H9 (cell line): ENCODE measurements at regions not wholly inside any gene's neighbourhood (a gene's known extent, or its start where the extent isn't known, plus 50 kb on each side); places are given as distances from the start of the nearest gene placed in this dataset.
"Not testable (repeated sequence)": the region's sequence is repeated elsewhere in the genome, so short reads cannot be mapped to it uniquely, and the experiment has no call there.

Experiments used
- DNase-seq: peaks from one replicate; pipeline ENCODE4 v3.0.0-alpha.2; 2017
- H2AFZ ChIP-seq: one replicate; pipeline ENCODE4 v1.6.1; 2013; ENCODE audit warnings: mild to moderate bottlenecking, low read length, control low read depth, moderate library complexity
- H2AK5ac ChIP-seq: 2 replicates; pipeline ENCODE4 v1.6.1; 2013; ENCODE audit warnings: low read length, control low read depth, mixed read lengths; ENCODE audit not compliant: insufficient read length
- H2BK120ac ChIP-seq: one replicate; pipeline ENCODE4 v1.6.1; 2013; ENCODE audit warnings: low read depth, mild to moderate bottlenecking, low read length, control low read depth, inconsistent platforms; ENCODE audit not compliant: poor library complexity, severe bottlenecking
- H2BK12ac ChIP-seq: 2 replicates; pipeline ENCODE4 v1.6.1; 2013; ENCODE audit warnings: low read length, control low read depth, mixed read lengths, low read depth; ENCODE audit not compliant: insufficient read length
- H2BK15ac ChIP-seq: 2 replicates; pipeline ENCODE4 v1.6.1; 2013; ENCODE audit warnings: low read depth, low read length, control low read depth
- H2BK20ac ChIP-seq: one replicate; pipeline ENCODE4 v1.6.1; 2013; ENCODE audit warnings: low read depth, mild to moderate bottlenecking, low read length, control low read depth, inconsistent platforms; ENCODE audit not compliant: poor library complexity, severe bottlenecking
- H2BK5ac ChIP-seq: 2 replicates; pipeline ENCODE4 v1.6.1; 2013; ENCODE audit warnings: low read length, control low read depth, mixed read lengths; ENCODE audit not compliant: insufficient read length
- H3K14ac ChIP-seq: 2 replicates; pipeline ENCODE4 v1.6.1; 2013; ENCODE audit warnings: low read length, control low read depth; ENCODE audit not compliant: insufficient read depth
- H3K18ac ChIP-seq: 2 replicates; pipeline ENCODE4 v1.6.1; 2013; ENCODE audit warnings: low read depth, mild to moderate bottlenecking, mixed read lengths, low read length, control low read depth; ENCODE audit not compliant: insufficient read length
- H3K23ac ChIP-seq: 2 replicates; pipeline ENCODE4 v1.6.1; 2013; ENCODE audit warnings: low read length, control low read depth, mixed read lengths, low read depth; ENCODE audit not compliant: insufficient read length
- H3K23me2 ChIP-seq: 2 replicates; pipeline ENCODE4 v1.6.1; 2013; ENCODE audit warnings: low read depth, mild to moderate bottlenecking, mixed read lengths, low read length, control low read depth; ENCODE audit not compliant: insufficient read length, poor library complexity, severe bottlenecking
- H3K27ac ChIP-seq: 2 replicates; pipeline ENCODE4 v1.5.1; 2013; ENCODE audit warnings: low read length, control low read depth, mixed read lengths, low read depth; ENCODE audit not compliant: insufficient read length
- H3K27me3 ChIP-seq: 2 replicates; pipeline ENCODE4 v1.6.1; 2013; ENCODE audit warnings: low read length, control low read depth, inconsistent platforms; ENCODE audit not compliant: insufficient read depth
- H3K4ac ChIP-seq: 2 replicates; pipeline ENCODE4 v1.6.1; 2013; ENCODE audit warnings: low read depth, mild to moderate bottlenecking, control low read depth, inconsistent platforms, low read length, moderate library complexity
- H3K4me1 ChIP-seq: 2 replicates; pipeline ENCODE4 v1.6.1; 2013; ENCODE audit warnings: low read length, control low read depth, inconsistent platforms; ENCODE audit not compliant: insufficient read depth
- H3K4me2 ChIP-seq: 2 replicates; pipeline ENCODE4 v1.6.1; 2013; ENCODE audit warnings: low read length, control low read depth, mixed read lengths; ENCODE audit not compliant: insufficient read length, insufficient read depth
- H3K56ac ChIP-seq: 2 replicates; pipeline ENCODE4 v1.6.1; 2013; ENCODE audit warnings: low read depth, mild to moderate bottlenecking, mixed read lengths, low read length, control low read depth; ENCODE audit not compliant: insufficient read length
- H3K79me1 ChIP-seq: 2 replicates; pipeline ENCODE4 v1.6.1; 2013; ENCODE audit warnings: low read depth, mild to moderate bottlenecking, moderate library complexity, low read length, control low read depth, inconsistent platforms; ENCODE audit not compliant: insufficient read depth, poor library complexity, severe bottlenecking
- H3K79me2 ChIP-seq: 2 replicates; pipeline ENCODE4 v1.6.1; 2013; ENCODE audit warnings: low read length, control low read depth, inconsistent platforms; ENCODE audit not compliant: insufficient read depth
- H3K9ac ChIP-seq: 2 replicates; pipeline ENCODE4 v1.6.1; 2013; ENCODE audit warnings: low read length, control low read depth, mixed read lengths; ENCODE audit not compliant: insufficient read length; ENCODE audit errors: extremely low read depth
- H3K9me3 ChIP-seq: one replicate; pipeline ENCODE4 v1.6.1; 2013; ENCODE audit warnings: low read depth, low read length, inconsistent platforms; ENCODE audit not compliant: control insufficient read depth
- H3T11ph ChIP-seq: one replicate; pipeline ENCODE4 v1.6.1; 2013; ENCODE audit warnings: mild to moderate bottlenecking, low read length, control low read depth, inconsistent platforms
- H4K20me1 ChIP-seq: one replicate; pipeline ENCODE4 v1.6.1; 2013; ENCODE audit not compliant: control insufficient read depth, insufficient read length, insufficient read depth
- H4K5ac ChIP-seq: 2 replicates; pipeline ENCODE4 v1.6.1; 2013; ENCODE audit warnings: low read depth, mild to moderate bottlenecking, mixed read lengths, low read length, control low read depth; ENCODE audit not compliant: insufficient read length
- H4K8ac ChIP-seq: replicated peaks from 2 replicates; pipeline ENCODE4 v1.6.1; 2013; ENCODE audit warnings: low read length, control low read depth, mixed read lengths, low read depth; ENCODE audit not compliant: insufficient read length
- H4K91ac ChIP-seq: 2 replicates; pipeline ENCODE4 v1.6.1; 2013; ENCODE audit warnings: low read depth, mild to moderate bottlenecking, moderate library complexity, mixed read lengths, low read length, control low read depth; ENCODE audit not compliant: insufficient read length
- H3K27ac Mint-ChIP-seq, 3 experiments: 2 replicates in 2 of 3; 3 replicates in 1 of 3; pipeline ENCODE4 v1.8.0; 2020 to 2021; ENCODE audit warnings: mixed read lengths in 3 of 3, mild to moderate bottlenecking in 1 of 3, moderate library complexity in 1 of 3
- H3K27me3 Mint-ChIP-seq: 2 replicates; pipeline ENCODE4 v1.8.0; 2021; ENCODE audit warnings: low read depth, mild to moderate bottlenecking, moderate library complexity, mixed read lengths
- H3K36me3 Mint-ChIP-seq, 3 experiments: 2 replicates in 2 of 3; 3 replicates in 1 of 3; pipeline ENCODE4 v1.8.0; 2020 to 2021; ENCODE audit warnings: low read depth in 3 of 3, mixed read lengths in 3 of 3; ENCODE audit not compliant: insufficient read depth in 1 of 3
- H3K4me1 Mint-ChIP-seq, 2 experiments: 2 replicates each; pipeline ENCODE4 v1.8.0; 2020; ENCODE audit warnings: mixed read lengths in 2 of 2
- H3K4me3 Mint-ChIP-seq, 2 experiments: 2 replicates in 1 of 2; 3 replicates in 1 of 2; pipeline ENCODE4 v1.8.0; 2020 to 2021; ENCODE audit warnings: mild to moderate bottlenecking in 2 of 2, mixed read lengths in 2 of 2, moderate library complexity in 1 of 2
- H3K9me3 Mint-ChIP-seq, 2 experiments: 2 replicates in 1 of 2; 3 replicates in 1 of 2; pipeline ENCODE4 v1.8.0; 2020; ENCODE audit warnings: mild to moderate bottlenecking in 2 of 2, mixed read lengths in 2 of 2, moderate library complexity in 1 of 2
- whole genome bisulfite sequencing: extraction: QIAGEN DNeasy Blood & Tissue Kit; methylation state at CpG from one replicate; pipeline ENCODE4 v1.1.7; 2013; ENCODE audit warnings: missing lambda C conversion rate, low lambda C conversion rate, mixed read lengths; ENCODE audit not compliant: insufficient read length; ENCODE audit errors: extremely low coverage; 5-methylcytosine and 5-hydroxymethylcytosine counted together
- TF ChIP-seq, protein P1 (sequence below): fragments of 200-600 bp; sonication (generic); conservative IDR thresholded peaks from 3 replicates; pipeline ENCODE4 v1.8.0; 2021; ENCODE audit warnings: antibody characterized with exemption, mild to moderate bottlenecking

DNA sequence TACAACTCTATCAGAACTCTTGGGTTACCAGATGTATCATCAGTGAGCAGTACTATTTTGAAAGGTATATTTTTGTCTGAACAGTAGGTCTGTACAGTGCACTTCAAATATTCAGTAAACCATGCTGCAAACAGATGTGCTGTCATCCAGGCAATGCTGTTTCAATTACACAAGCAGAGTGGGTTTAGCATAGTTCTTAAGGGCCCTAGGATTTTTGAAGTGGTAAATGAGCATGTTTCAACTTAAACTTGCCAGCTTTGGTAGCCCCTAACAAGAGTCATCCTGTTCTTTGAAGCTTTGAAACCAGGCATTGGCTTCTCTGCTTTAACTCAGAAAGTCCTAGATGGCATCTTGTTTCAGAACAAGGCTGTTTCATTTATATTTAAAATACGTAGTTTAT lies 1519.9 kb downstream of the SUCLG1 start:
- H3K23me2 ChIP-seq, result no peaks in the 10 kb centered on the region
- no peak overlapping the region for H3K27ac Mint-ChIP-seq
- H4K5ac ChIP-seq, result no peak overlapping the region
- no peak overlapping the region for H2BK5ac ChIP-seq
- no peak overlapping the region for H3K4ac ChIP-seq
- no peak overlapping the region for H3K4me3 Mint-ChIP-seq
- H3K27ac ChIP-seq, result no peak overlapping the region
- no peak overlapping the region for H2AK5ac ChIP-seq
- H3K4me1 ChIP-seq, result peaks cover 2% of the 10 kb centered on the region; the same call in 1 of the 2 replicates
- no peak overlapping the region for H2BK120ac ChIP-seq
- no peak overlapping the region for H3K18ac ChIP-seq
- H2BK15ac ChIP-seq, result no peak overlapping the region
- no peaks in the 10 kb centered on the region for H3K27me3 Mint-ChIP-seq
- H3K23ac ChIP-seq, result no peak overlapping the region
- DNase-seq, result no peak
- no peaks in the 10 kb centered on the region for H3K79me1 ChIP-seq
- no peak overlapping the region for H2BK12ac ChIP-seq
- WGBS, result no CpG with 5 or more reads among the region's 1 CpG
- no peak overlapping the region for H2BK20ac ChIP-seq
- peaks cover 5 to 7% of the 10 kb centered on the region in 2 experiments for H3K4me1 Mint-ChIP-seq
- no peak overlapping the region for H4K91ac ChIP-seq
- H2AFZ ChIP-seq, result no peak overlapping the region
- no peaks in the 10 kb centered on the region for H3K9me3 ChIP-seq
- no peak overlapping the region for H4K8ac ChIP-seq
- no peak overlapping the region for H3T11ph ChIP-seq
- no peak overlapping the region for H3K9ac ChIP-seq
- H3K14ac ChIP-seq, result no peak overlapping the region
- H3K56ac ChIP-seq, result no peak overlapping the region
- peaks cover 0 to 7% (median 5%) of the 10 kb centered on the region in 3 experiments; a peak in 3 of 7 replicates for H3K36me3 Mint-ChIP-seq
- H3K27me3 ChIP-seq, result no peaks in the 10 kb centered on the region; the same call in 1 of the 2 replicates
- TF ChIP-seq, protein P1, sequence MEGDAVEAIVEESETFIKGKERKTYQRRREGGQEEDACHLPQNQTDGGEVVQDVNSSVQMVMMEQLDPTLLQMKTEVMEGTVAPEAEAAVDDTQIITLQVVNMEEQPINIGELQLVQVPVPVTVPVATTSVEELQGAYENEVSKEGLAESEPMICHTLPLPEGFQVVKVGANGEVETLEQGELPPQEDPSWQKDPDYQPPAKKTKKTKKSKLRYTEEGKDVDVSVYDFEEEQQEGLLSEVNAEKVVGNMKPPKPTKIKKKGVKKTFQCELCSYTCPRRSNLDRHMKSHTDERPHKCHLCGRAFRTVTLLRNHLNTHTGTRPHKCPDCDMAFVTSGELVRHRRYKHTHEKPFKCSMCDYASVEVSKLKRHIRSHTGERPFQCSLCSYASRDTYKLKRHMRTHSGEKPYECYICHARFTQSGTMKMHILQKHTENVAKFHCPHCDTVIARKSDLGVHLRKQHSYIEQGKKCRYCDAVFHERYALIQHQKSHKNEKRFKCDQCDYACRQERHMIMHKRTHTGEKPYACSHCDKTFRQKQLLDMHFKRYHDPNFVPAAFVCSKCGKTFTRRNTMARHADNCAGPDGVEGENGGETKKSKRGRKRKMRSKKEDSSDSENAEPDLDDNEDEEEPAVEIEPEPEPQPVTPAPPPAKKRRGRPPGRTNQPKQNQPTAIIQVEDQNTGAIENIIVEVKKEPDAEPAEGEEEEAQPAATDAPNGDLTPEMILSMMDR, result no peak
- H4K20me1 ChIP-seq, result no peaks in the 10 kb centered on the region
- no peaks in the 10 kb centered on the region for H3K79me2 ChIP-seq
- peaks cover 2 to 8% of the 10 kb centered on the region in 2 experiments; a peak in 2 of 5 replicates for H3K9me3 Mint-ChIP-seq
- H3K4me2 ChIP-seq, result no peak overlapping the region

DNA sequence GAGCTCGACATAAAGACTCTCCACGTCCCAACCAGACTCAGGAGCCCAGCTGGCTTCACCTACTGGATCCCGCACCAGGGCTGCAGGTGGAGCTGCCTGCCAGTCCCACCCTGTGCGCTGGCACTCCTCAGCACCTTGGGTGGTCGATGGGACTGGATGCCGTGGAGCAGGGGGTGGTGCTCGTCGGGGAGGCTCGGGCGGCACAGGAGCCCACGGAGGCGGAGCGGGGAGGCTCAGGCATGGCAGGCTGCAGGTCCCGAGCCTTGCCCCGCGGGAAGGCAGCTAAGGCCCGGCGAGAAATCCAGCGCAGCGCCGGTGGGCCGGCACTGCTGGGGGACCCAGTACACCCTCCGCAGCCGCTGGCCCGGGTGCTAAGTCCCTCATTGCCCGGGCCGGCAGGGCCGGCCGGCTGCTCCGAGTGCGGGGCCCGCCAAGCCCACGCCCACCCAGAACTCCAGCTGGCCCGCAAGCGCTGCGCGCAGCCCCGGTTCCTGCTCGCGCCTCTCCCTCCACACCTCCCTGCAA lies 1520.7 kb downstream of the SUCLG1 start:
- H3K27ac ChIP-seq, H3K27me3 ChIP-seq, H3K23me2 ChIP-seq, H3K4me2 ChIP-seq, H3K9me3 Mint-ChIP-seq, H3K4ac ChIP-seq, H2BK5ac ChIP-seq, DNase-seq, H3K27me3 Mint-ChIP-seq, H2BK15ac ChIP-seq, H4K5ac ChIP-seq, H4K8ac ChIP-seq, H3K56ac ChIP-seq, H3K18ac ChIP-seq, H3K4me3 Mint-ChIP-seq, H3K14ac ChIP-seq, H3K27ac Mint-ChIP-seq, H2BK20ac ChIP-seq, H2AFZ ChIP-seq, H3K4me1 Mint-ChIP-seq, H3K79me1 ChIP-seq, H2BK120ac ChIP-seq, H3T11ph ChIP-seq, H4K20me1 ChIP-seq, H3K9me3 ChIP-seq, H3K9ac ChIP-seq, H4K91ac ChIP-seq, H2BK12ac ChIP-seq, H3K23ac ChIP-seq, H2AK5ac ChIP-seq, H3K36me3 Mint-ChIP-seq, H3K79me2 ChIP-seq, H3K4me1 ChIP-seq: not testable (repeated sequence)
- no CpG with 5 or more reads among the region's 40 CpGs for WGBS
